ENCODE measurements at regions not wholly inside any gene's neighbourhood (a gene's known extent, or its start where the extent isn't known, plus 50 kb on each side); places are given as distances from the start of the nearest gene placed in this dataset.

DNA sequence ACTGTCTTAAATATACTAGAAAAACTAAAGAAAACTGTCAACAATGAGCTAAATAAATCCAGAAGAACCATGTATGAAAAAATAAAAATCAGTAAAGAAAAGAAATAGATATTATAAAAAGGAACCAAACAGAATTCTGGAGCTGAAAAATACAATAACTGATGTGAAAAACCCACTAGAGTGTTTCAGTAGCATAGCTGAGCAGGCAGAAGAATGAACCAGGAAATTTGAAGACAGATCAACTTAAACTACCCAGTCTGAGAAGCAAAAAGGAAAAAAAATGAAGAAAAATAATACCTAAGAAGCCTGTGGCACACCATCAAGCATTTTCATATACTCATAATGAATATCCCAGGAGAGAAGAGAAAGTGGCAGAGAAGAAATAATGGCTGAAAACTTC, 240.1 kb upstream of the RXFP2 start:
- RAD21 ChIA-PET (ENCODE audit: low non-redundant PET in 1 of 2, low total read pairs in 2 of 2, uncharacterized antibody in 2 of 2, unreplicated experiment in 2 of 2) = no interaction called here
- H3K27me3 ChIP-seq (ENCODE audit: insufficient read depth, low read length) = peaks cover 2% of the 10 kb centered on the region; the same call in 1 of the 2 replicates
- DNase-seq (ENCODE audit: low read depth, low spot score) (no peak), ATAC-seq (no peak)
- H3K9ac ChIP-seq (ENCODE audit: low read length) = no peak overlapping the region
- H3K36me3 ChIP-seq (ENCODE audit: control insufficient read depth in 1 of 2, insufficient read depth in 2 of 2, low read length in 2 of 2) = no peaks in the 10 kb centered on the region
- no peaks in the 10 kb centered on the region for H4K20me1 ChIP-seq (ENCODE audit: insufficient read depth)
- no peak overlapping the region for H2AFZ ChIP-seq (ENCODE audit: low read depth, low read length, poor library complexity, severe bottlenecking)
- H3K4me1 ChIP-seq (ENCODE audit: control insufficient read depth in 1 of 2, insufficient read depth in 2 of 2, low read length in 2 of 2) = no peaks in the 10 kb centered on the region
- intact Hi-C loops (cut with micrococcal nuclease) = no loop called here
- no TSS peak for BruUV-seq (replicated peaks)
- TF ChIP-seq CBX3 (IDR thresholded peaks at IDR 0.05; ENCODE audit: low read depth) (no peak), SIN3A (IDR thresholded peaks at IDR 0.05; ENCODE audit: low read depth) (no peak), SP1 (IDR thresholded peaks at IDR 0.05; ENCODE audit: low read depth) (no peak), CTCF (IDR thresholded peaks at IDR 0.05 in 2 of 3, conservative IDR thresholded peaks at IDR 0.05 in 1 of 3; ENCODE audit: borderline replicate concordance in 1 of 3, insufficient read depth in 1 of 3, low read depth in 2 of 3, low read length in 2 of 3) (no peak), TCF7L2 (IDR thresholded peaks at IDR 0.05; ENCODE audit: borderline replicate concordance, extremely low read depth, insufficient read depth, insufficient read length) (no peak), EGR1 (IDR thresholded peaks at IDR 0.05; ENCODE audit: low read depth) (no peak), CEBPB (IDR thresholded peaks at IDR 0.05; ENCODE audit: low read depth) (no peak), EZH2 (IDR thresholded peaks at IDR 0.05) (no peak), EZH2phosphoT487 (IDR thresholded peaks at IDR 0.05; ENCODE audit: borderline replicate concordance) (no peak), ZNF274 (IDR thresholded peaks at IDR 0.05; ENCODE audit: low read depth, low read length) (no peak), RAD21 (IDR thresholded peaks at IDR 0.05; ENCODE audit: low read depth) (no peak), YY1 (IDR thresholded peaks at IDR 0.05; ENCODE audit: extremely low read depth, insufficient replicate concordance, low read depth, low read length) (no peak), ZFX (IDR thresholded peaks at IDR 0.05) (no peak), FOSL1 (IDR thresholded peaks at IDR 0.05; ENCODE audit: low read depth) (no peak)
- TF ChIP-seq, protein P1, sequence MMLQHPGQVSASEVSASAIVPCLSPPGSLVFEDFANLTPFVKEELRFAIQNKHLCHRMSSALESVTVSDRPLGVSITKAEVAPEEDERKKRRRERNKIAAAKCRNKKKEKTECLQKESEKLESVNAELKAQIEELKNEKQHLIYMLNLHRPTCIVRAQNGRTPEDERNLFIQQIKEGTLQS (IDR thresholded peaks at IDR 0.05) = no peak
- no peak overlapping the region for H3K27ac ChIP-seq (ENCODE audit: low read depth, low read length)
- CTCF ChIA-PET = no interaction called here
- H3K79me2 ChIP-seq (ENCODE audit: insufficient read depth, low read length) = no peaks in the 10 kb centered on the region
- no peaks in the 10 kb centered on the region for H3K9me2 ChIP-seq (ENCODE audit: insufficient read depth)
- no peak overlapping the region for H3K4me2 ChIP-seq (ENCODE audit: low read length)
- H3K9me3 ChIP-seq (ENCODE audit: control insufficient read depth in 1 of 2, insufficient read depth in 1 of 2, low read depth in 1 of 2, low read length in 2 of 2) = no peaks in the 10 kb centered on the region
- POLR2A ChIA-PET = no interaction called here
- H3K4me3 ChIP-seq (replicated peaks in 1 of 2; ENCODE audit: low read depth in 1 of 2, low read length in 2 of 2) = no peak overlapping the region
